Natural killer cell (primary cell): ENCODE measurements at regions not wholly inside any gene's neighbourhood (a gene's known extent, or its start where the extent isn't known, plus 50 kb on each side); places are given as distances from the start of the nearest gene placed in this dataset.
"Not testable (repeated sequence)": the region's sequence is repeated elsewhere in the genome, so short reads cannot be mapped to it uniquely, and the experiment has no call there.

Source experiments
- ATAC-seq, 3 donors: fragments of 150-1000 bp in 2 of 3; fragments of 200-7000 bp in 1 of 3; cut with Tn5 transposase; 1 replicate in 1 of 3; 2 replicates in 2 of 3; pipeline ENCODE4 v1.10.0; 2021; ENCODE audit warnings: mild to moderate bottlenecking in 2 of 3, moderate library complexity in 2 of 3
- DNase-seq, 2 donors: peaks; one replicate each; pipeline versions ENCODE4 v3.0.0 to v3.0.0-alpha.2; 2013 to 2021; ENCODE audit warnings: mixed read lengths in 1 of 2
- H3K27ac ChIP-seq: one replicate; pipeline ENCODE4 v1.5.1; 2013; ENCODE audit warnings: mild to moderate bottlenecking, low read length
- H3K27me3 ChIP-seq: one replicate; pipeline ENCODE4 v1.6.1; 2013; ENCODE audit warnings: low read length; ENCODE audit not compliant: control insufficient read depth, insufficient read depth
- H3K36me3 ChIP-seq: one replicate; pipeline ENCODE4 v1.6.1; 2013; ENCODE audit warnings: low read length; ENCODE audit not compliant: control insufficient read depth, insufficient read depth
- H3K4me1 ChIP-seq: one replicate; pipeline ENCODE4 v1.6.1; 2013; ENCODE audit warnings: low read length; ENCODE audit not compliant: control insufficient read depth, insufficient read depth
- H3K4me3 ChIP-seq: one replicate; pipeline ENCODE4 v1.5.1; 2013; ENCODE audit warnings: low read length
- H3K9me3 ChIP-seq: one replicate; pipeline ENCODE4 v1.6.1; 2013; ENCODE audit warnings: low read length; ENCODE audit not compliant: control insufficient read depth, insufficient read depth
- H3K27ac Mint-ChIP-seq, 2 donors: one replicate each; pipeline ENCODE4 v1.8.0; 2022; ENCODE audit warnings: mild to moderate bottlenecking in 2 of 2, mixed read lengths in 2 of 2, moderate library complexity in 1 of 2
- H3K27me3 Mint-ChIP-seq, 2 donors: one replicate each; pipeline ENCODE4 v1.8.0; 2022; ENCODE audit warnings: low read depth in 2 of 2, mixed read lengths in 2 of 2
- H3K36me3 Mint-ChIP-seq: one replicate; pipeline ENCODE4 v1.8.0; 2022; ENCODE audit warnings: mixed read lengths
- H3K4me1 Mint-ChIP-seq, 2 donors: one replicate each; pipeline ENCODE4 v1.8.0; 2022; ENCODE audit warnings: mixed read lengths in 2 of 2
- H3K4me3 Mint-ChIP-seq: one replicate; pipeline ENCODE4 v1.8.0; 2022; ENCODE audit warnings: mild to moderate bottlenecking, moderate library complexity, mixed read lengths
- H3K9me3 Mint-ChIP-seq, 2 donors: one replicate each; pipeline ENCODE4 v1.8.0; 2022; ENCODE audit warnings: mixed read lengths in 2 of 2
- CTCF ChIP-seq: fragments of 200-600 bp; IDR thresholded peaks from one replicate; pipeline ENCODE4 v1.8.0; 2022; ENCODE audit warnings: antibody characterized with exemption
- WGBS: methylation state at CpG from one replicate; pipeline ENCODE4 v1.1.7; 2013; ENCODE audit warnings: missing lambda C conversion rate; ENCODE audit not compliant: insufficient coverage; 5-methylcytosine and 5-hydroxymethylcytosine counted together
- intact Hi-C: fragments of 100-400 bp; cut with micrococcal nuclease; formaldehyde crosslinking; loops from one replicate; pipeline ENCODE4 v1.14.2; 2022

GRCh38 chr1:213512316-213512715 is 461.3 kb downstream of the RPS6KC1 start:
- intact Hi-C loops = no loop called here
- Histone ChIP-seq H3K9me3 (no peaks in the 10 kb centered on the region), H3K27me3 (no peaks in the 10 kb centered on the region), H3K27ac (no peak overlapping the region), H3K4me1 (no peaks in the 10 kb centered on the region), H3K36me3 (no peaks in the 10 kb centered on the region), H3K4me3 (no peak overlapping the region)
- ATAC-seq (no peak), DNase-seq (no peak)
- no peak overlapping the region for H3K27ac Mint-ChIP-seq
- H3K36me3 Mint-ChIP-seq = no peaks in the 10 kb centered on the region
- no peak for TF ChIP-seq CTCF
- H3K4me1 Mint-ChIP-seq = no peaks in the 10 kb centered on the region
- H3K4me3 Mint-ChIP-seq = no peak overlapping the region
- H3K27me3 Mint-ChIP-seq = no peaks in the 10 kb centered on the region
- 70% methylated on average over 5 of the region's 5 CpGs for WGBS
- H3K9me3 Mint-ChIP-seq = peaks cover 0 to 2% of the 10 kb centered on the region in 2 donors

- Histone ChIP-seq H3K9me3 (no peaks in the 10 kb centered on the region), H3K27me3 (no peaks in the 10 kb centered on the region), H3K4me3 (no peak overlapping the region), H3K36me3 (no peaks in the 10 kb centered on the region), H3K27ac (no peak overlapping the region), H3K4me1 (no peaks in the 10 kb centered on the region)
- Mint-ChIP-seq H3K27me3 (no peaks in the 10 kb centered on the region), H3K36me3 (no peaks in the 10 kb centered on the region), H3K27ac (no peak overlapping the region), H3K4me1 (no peaks in the 10 kb centered on the region), H3K4me3 (no peak overlapping the region), H3K9me3 (peaks cover 0 to 2% of the 10 kb centered on the region in 2 donors)
- no peak for TF ChIP-seq CTCF
- 45% methylated on average over 2 of the region's 2 CpGs for WGBS
- intact Hi-C loops = no loop called here
- DNase-seq (no peak), ATAC-seq (no peak)
These were observed 462.0 kb downstream of the RPS6KC1 start for GRCh38 chr1:213513006-213513405.

GRCh38 chr1:213514408-213515179 is 463.6 kb downstream of the RPS6KC1 start:
- H3K36me3 ChIP-seq, ATAC-seq, H3K4me3 Mint-ChIP-seq, H3K27me3 Mint-ChIP-seq, H3K9me3 ChIP-seq, H3K27me3 ChIP-seq, H3K4me1 ChIP-seq, H3K36me3 Mint-ChIP-seq, intact Hi-C loops, H3K27ac ChIP-seq, H3K9me3 Mint-ChIP-seq, H3K4me1 Mint-ChIP-seq, H3K4me3 ChIP-seq, DNase-seq, H3K27ac Mint-ChIP-seq: not testable (repeated sequence)
- 100% methylated on average over 2 of the region's 5 CpGs for whole genome bisulfite sequencing

- Mint-ChIP-seq H3K27me3 (peaks cover 6 to 7% of the 10 kb centered on the region in 2 donors), H3K9me3 (peaks cover 4% of the 10 kb centered on the region in 2 donors), H3K4me3 (no peak overlapping the region), H3K36me3 (no peaks in the 10 kb centered on the region), H3K4me1 (no peaks in the 10 kb centered on the region), H3K27ac (no peak overlapping the region)
- no peak for DNase-seq
- no peaks in the 10 kb centered on the region for H3K27me3 ChIP-seq
- WGBS = 51% methylated on average over 3 of the region's 4 CpGs
- no peak for TF ChIP-seq CTCF
- no peaks in the 10 kb centered on the region for H3K4me1 ChIP-seq
- H3K36me3 ChIP-seq = no peaks in the 10 kb centered on the region
- intact Hi-C loops = no loop called here
- H3K4me3 ChIP-seq = no peak overlapping the region
- no peak for ATAC-seq
- no peaks in the 10 kb centered on the region for H3K9me3 ChIP-seq
- no peak overlapping the region for H3K27ac ChIP-seq
These were observed 468.1 kb downstream of the RPS6KC1 start for GRCh38 chr1:213519098-213519497.
